Thyroid gland (tissue), 4 donors: ENCODE measurements at regions not wholly inside any gene's neighbourhood (a gene's known extent, or its start where the extent isn't known, plus 50 kb on each side); places are given as distances from the start of the nearest gene placed in this dataset.

ENCODE experiments used
- POLR2A ChIP-seq, 2 donors: fragments of 450-650 bp; IDR thresholded peaks; one replicate each; pipeline ENCODE4 v1.6.1; 2017; ENCODE audit warnings: antibody characterized with exemption in 2 of 2, mild to moderate bottlenecking in 2 of 2, moderate library complexity in 1 of 2
- TF ChIP-seq, protein P1 (sequence below), 6 experiments: fragments of 200-600 bp in 3 of 6; fragments of 450-650 bp in 3 of 6; sonication (generic) in 3 of 6; IDR thresholded peaks; one replicate each; pipeline ENCODE4 v1.5.1; 2016 to 2019; ENCODE audit warnings: antibody characterized with exemption in 6 of 6, mild to moderate bottlenecking in 2 of 6, inconsistent platforms in 1 of 6, moderate library complexity in 1 of 6

- TF ChIP-seq, protein P1, sequence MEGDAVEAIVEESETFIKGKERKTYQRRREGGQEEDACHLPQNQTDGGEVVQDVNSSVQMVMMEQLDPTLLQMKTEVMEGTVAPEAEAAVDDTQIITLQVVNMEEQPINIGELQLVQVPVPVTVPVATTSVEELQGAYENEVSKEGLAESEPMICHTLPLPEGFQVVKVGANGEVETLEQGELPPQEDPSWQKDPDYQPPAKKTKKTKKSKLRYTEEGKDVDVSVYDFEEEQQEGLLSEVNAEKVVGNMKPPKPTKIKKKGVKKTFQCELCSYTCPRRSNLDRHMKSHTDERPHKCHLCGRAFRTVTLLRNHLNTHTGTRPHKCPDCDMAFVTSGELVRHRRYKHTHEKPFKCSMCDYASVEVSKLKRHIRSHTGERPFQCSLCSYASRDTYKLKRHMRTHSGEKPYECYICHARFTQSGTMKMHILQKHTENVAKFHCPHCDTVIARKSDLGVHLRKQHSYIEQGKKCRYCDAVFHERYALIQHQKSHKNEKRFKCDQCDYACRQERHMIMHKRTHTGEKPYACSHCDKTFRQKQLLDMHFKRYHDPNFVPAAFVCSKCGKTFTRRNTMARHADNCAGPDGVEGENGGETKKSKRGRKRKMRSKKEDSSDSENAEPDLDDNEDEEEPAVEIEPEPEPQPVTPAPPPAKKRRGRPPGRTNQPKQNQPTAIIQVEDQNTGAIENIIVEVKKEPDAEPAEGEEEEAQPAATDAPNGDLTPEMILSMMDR (IDR thresholded peaks at IDR 0.05), result no peak
- TF ChIP-seq POLR2A (IDR thresholded peaks at IDR 0.05), result no peak
These were observed 1045.8 kb downstream of the BRD1 start for GRCh38 chr22:48781868-48782267.
